ENCODE measurements at regions not wholly inside any gene's neighbourhood (a gene's known extent, or its start where the extent isn't known, plus 50 kb on each side); places are given as distances from the start of the nearest gene placed in this dataset.

DNA sequence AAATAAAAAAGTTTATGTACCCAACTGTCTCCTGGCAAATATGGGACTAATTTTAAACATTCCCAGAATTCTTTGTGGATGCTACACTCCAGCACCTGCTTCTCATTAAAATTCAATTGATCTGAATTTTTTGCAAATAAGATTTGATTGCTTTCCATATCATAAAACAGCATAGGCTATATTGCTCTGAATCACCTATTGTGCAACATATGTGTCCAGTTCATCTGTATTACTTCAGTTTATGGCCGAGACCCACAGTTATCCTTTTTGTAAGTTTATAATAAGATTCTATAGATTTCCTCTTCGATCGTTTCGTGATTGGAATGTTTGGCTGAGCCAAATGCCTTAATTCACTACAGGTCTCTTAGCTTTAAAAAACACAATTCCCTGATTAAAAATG is 351.1 kb downstream of the TFEC start:
- intact Hi-C loops (cut with micrococcal nuclease) (no loop called here), in situ Hi-C loops (cut with MboI) (no loop called here)
- Histone ChIP-seq H3K4me2 (ENCODE audit: insufficient read depth, low read length) (no peak overlapping the region), H3K4me3 (no peak overlapping the region), H3K36me3 (ENCODE audit: control insufficient read depth, insufficient read depth, low read length) (no peaks in the 10 kb centered on the region), H3K4me1 (replicated peaks in 1 of 2; ENCODE audit: control insufficient read depth in 2 of 2, insufficient read depth in 2 of 2, low read length in 2 of 2) (no peaks in the 10 kb centered on the region), H3K27ac (ENCODE audit: extremely low read depth, low read depth, low read length) (no peak overlapping the region), H2AFZ (ENCODE audit: low read depth, low read length) (no peak overlapping the region), H3K9me3 (replicated peaks; ENCODE audit: control insufficient read depth, insufficient read depth, low read depth, low read length) (peaks cover 2% of the 10 kb centered on the region; the same call in 1 of the 2 replicates), H4K20me1 (replicated peaks; ENCODE audit: control insufficient read depth, insufficient read depth, low read length) (no peaks in the 10 kb centered on the region), H3K79me2 (ENCODE audit: control insufficient read depth, insufficient read depth, low read length) (no peaks in the 10 kb centered on the region), H3K9me1 (ENCODE audit: control insufficient read depth, insufficient read depth, low read length) (no peaks in the 10 kb centered on the region), H3K27me3 (ENCODE audit: control insufficient read depth in 2 of 2, insufficient read depth in 2 of 2, low read length in 2 of 2) (no peaks in the 10 kb centered on the region), H3K9ac (ENCODE audit: insufficient read depth in 1 of 2, low read depth in 2 of 2, low read length in 2 of 2) (no peak overlapping the region)
- WGBS (ENCODE audit: insufficient coverage, low coverage, missing lambda C conversion rate), result 0% methylated on average over 4 of the region's 4 CpGs
- ATAC-seq, result no peak
- no peak for TF ChIP-seq ZNF224 (CRISPR knock-in tag; IDR thresholded peaks at IDR 0.05)
- TF ChIP-seq CEBPG (CRISPR knock-in tag; IDR thresholded peaks at IDR 0.05), result no peak
- TF ChIP-seq CEBPG (tag; conservative IDR thresholded peaks at IDR 0.05 in 1 of 2, IDR thresholded peaks at IDR 0.05 in 1 of 2), result peak in 1 of 2 experiments; percentile 77; a peak in 2 of 4 replicates
- no TSS peak for BruUV-seq (replicated peaks)
- FAIRE-seq, result no peak
- ChIA-PET CTCF (ENCODE audit: low intra/inter-chr PET ratio) (no interaction called here), POLR2A (interaction anchor here (0.6 kb wide), 1 partner anchor 1401 kb away, joined by 4 read pairs; no protein-coding TSS in a partner anchor)
- DNase-seq (ENCODE audit: extremely low read depth in 1 of 4, low spot score in 3 of 4), result no peak

GRCh38 chr7:115678086-115678982 is 352.2 kb downstream of the TFEC start:
- H3K9ac ChIP-seq (ENCODE audit: insufficient read depth in 1 of 2, low read depth in 2 of 2, low read length in 2 of 2), result no peak overlapping the region
- TF ChIP-seq HDAC2 (IDR thresholded peaks at IDR 0.05) (no peak), TAF7 (tag; IDR thresholded peaks at IDR 0.05) (no peak), ZNF766 (CRISPR knock-in tag; conservative IDR thresholded peaks at IDR 0.05) (no peak), MITF (IDR thresholded peaks at IDR 0.05) (no peak), RBM15 (IDR thresholded peaks at IDR 0.05; ENCODE audit: insufficient read depth, low read length) (no peak), CCNT2 (IDR thresholded peaks at IDR 0.05; ENCODE audit: borderline replicate concordance, extremely low read depth, insufficient read length, low read depth, low read length) (no peak), NFATC3 (IDR thresholded peaks at IDR 0.05) (no peak)
- TF ChIP-seq, protein P1, sequence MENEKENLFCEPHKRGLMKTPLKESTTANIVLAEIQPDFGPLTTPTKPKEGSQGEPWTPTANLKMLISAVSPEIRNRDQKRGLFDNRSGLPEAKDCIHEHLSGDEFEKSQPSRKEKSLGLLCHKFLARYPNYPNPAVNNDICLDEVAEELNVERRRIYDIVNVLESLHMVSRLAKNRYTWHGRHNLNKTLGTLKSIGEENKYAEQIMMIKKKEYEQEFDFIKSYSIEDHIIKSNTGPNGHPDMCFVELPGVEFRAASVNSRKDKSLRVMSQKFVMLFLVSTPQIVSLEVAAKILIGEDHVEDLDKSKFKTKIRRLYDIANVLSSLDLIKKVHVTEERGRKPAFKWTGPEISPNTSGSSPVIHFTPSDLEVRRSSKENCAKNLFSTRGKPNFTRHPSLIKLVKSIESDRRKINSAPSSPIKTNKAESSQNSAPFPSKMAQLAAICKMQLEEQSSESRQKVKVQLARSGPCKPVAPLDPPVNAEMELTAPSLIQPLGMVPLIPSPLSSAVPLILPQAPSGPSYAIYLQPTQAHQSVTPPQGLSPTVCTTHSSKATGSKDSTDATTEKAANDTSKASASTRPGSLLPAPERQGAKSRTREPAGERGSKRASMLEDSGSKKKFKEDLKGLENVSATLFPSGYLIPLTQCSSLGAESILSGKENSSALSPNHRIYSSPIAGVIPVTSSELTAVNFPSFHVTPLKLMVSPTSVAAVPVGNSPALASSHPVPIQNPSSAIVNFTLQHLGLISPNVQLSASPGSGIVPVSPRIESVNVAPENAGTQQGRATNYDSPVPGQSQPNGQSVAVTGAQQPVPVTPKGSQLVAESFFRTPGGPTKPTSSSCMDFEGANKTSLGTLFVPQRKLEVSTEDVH (IDR thresholded peaks at IDR 0.05; ENCODE audit: low read depth, partially characterized antibody), result no peak

More at GRCh38 chr7:115678086-115678982, 352.2 kb downstream of the TFEC start:
- Histone ChIP-seq H3K9me3 (replicated peaks; ENCODE audit: control insufficient read depth, insufficient read depth, low read depth, low read length) (peaks cover 2% of the 10 kb centered on the region; the same call in 1 of the 2 replicates), H3K79me2 (ENCODE audit: control insufficient read depth, insufficient read depth, low read length) (no peaks in the 10 kb centered on the region), H3K4me3 (no peak overlapping the region), H4K20me1 (replicated peaks; ENCODE audit: control insufficient read depth, insufficient read depth, low read length) (no peaks in the 10 kb centered on the region), H3K4me1 (replicated peaks in 1 of 2; ENCODE audit: control insufficient read depth in 2 of 2, insufficient read depth in 2 of 2, low read length in 2 of 2) (no peaks in the 10 kb centered on the region), H3K27ac (ENCODE audit: extremely low read depth, low read depth, low read length) (no peak overlapping the region), H3K27me3 (ENCODE audit: control insufficient read depth in 2 of 2, insufficient read depth in 2 of 2, low read length in 2 of 2) (no peaks in the 10 kb centered on the region), H2AFZ (ENCODE audit: low read depth, low read length) (no peak overlapping the region), H3K9me1 (ENCODE audit: control insufficient read depth, insufficient read depth, low read length) (no peaks in the 10 kb centered on the region), H3K36me3 (ENCODE audit: control insufficient read depth, insufficient read depth, low read length) (no peaks in the 10 kb centered on the region), H3K4me2 (ENCODE audit: insufficient read depth, low read length) (no peak overlapping the region)
- POLR2A ChIA-PET, result no interaction called here
- FAIRE-seq, result no peak
- no TSS peak for BruUV-seq (replicated peaks)
- intact Hi-C loops (cut with micrococcal nuclease) (no loop called here), in situ Hi-C loops (cut with MboI) (no loop called here)
- CTCF ChIA-PET (ENCODE audit: low intra/inter-chr PET ratio), result no interaction called here
- no peak for ATAC-seq
- no peak for DNase-seq (ENCODE audit: extremely low read depth in 1 of 4, low spot score in 3 of 4)
- WGBS (ENCODE audit: insufficient coverage, low coverage, missing lambda C conversion rate), result 2% methylated on average over 12 of the region's 12 CpGs
